NCI-H2081 treated with DMSO at 0.1 percent for 48 hours (cell line): ENCODE measurements at regions not wholly inside any gene's neighbourhood (a gene's known extent, or its start where the extent isn't known, plus 50 kb on each side); places are given as distances from the start of the nearest gene placed in this dataset.

ENCODE experiments used
- DNase-seq: peaks from one replicate; lab custom pipeline; 2025; lab: John Stamatoyannopoulos, UW

DNA sequence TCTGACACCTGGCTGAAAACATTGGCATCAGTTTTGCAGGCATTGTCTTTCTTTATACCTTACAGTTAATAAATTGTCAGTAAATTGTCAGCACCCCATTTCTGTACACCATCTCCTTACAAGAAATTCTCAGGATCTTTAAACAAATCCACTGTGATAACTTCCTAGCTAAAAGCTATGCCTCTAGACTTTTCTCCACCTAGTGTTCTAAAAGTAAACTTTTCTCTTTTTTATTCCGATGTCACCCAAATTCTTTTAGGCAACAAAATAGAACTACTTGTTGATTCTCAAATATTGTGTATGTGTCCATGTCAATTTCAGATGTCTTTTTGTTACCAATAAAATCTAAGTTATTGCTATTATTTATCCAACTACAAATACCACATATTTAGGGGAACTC is 617.4 kb upstream of the NRXN1 start:
- no peak for DNase-seq

DNA sequence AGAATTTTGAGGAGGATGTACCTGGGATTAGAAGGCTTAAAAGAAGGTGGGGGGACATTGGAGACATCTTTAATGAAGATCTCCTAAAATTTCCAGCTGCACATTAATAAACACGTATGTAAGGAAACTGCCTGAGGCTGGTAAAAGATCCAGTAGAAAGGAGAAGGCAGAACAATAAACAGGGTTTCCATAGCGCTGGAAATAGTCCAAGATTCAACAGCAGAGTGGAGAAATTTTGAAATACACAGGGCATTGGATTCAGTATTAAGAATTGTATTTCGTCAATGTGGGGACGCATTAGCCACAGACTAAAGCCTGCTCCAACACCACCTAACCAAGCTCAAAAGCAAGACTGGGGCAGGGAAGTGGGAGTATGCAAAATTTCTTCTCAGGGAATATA is 606.9 kb upstream of the NRXN1 start:
- DNase-seq: no peak

DNA sequence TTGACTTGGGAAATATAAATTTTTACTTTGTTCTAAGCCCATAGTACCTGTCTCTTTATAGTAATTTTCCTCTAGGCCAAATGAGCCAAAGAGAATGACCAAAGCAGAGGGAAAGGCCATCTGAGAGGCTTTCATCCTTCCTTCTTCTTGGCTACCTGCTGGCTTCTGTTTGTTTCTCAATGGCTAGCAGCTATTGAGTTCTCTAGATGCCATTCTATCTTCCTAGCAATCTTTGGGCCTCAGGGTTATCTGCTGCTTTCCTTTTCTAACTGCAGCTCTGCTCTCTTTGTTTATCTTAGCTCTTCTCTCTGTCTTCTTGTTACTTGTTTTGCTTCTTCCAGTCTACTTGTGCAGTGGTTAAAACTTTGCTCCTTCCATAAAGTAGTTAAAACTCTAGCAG is 601.1 kb upstream of the NRXN1 start:
- DNase-seq: no peak

DNA sequence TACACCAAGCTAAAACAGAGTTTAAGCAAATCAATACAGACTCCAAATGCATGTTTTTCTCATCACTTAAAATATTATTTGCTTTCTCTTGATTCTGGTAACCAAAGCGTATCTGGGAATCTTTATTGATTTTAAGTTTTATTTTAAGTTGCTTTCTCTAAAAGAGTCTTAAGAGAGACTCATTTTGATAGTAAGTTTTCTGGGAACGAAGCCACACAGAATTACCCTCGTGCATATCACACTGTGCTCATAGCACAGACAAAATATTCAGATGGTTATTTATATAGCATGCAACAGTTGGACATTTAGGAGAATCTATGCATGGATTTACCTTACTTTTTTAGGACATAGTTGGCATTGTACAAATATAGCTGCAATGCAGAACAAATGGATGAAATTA is 597.5 kb upstream of the NRXN1 start:
- no peak for DNase-seq

DNA sequence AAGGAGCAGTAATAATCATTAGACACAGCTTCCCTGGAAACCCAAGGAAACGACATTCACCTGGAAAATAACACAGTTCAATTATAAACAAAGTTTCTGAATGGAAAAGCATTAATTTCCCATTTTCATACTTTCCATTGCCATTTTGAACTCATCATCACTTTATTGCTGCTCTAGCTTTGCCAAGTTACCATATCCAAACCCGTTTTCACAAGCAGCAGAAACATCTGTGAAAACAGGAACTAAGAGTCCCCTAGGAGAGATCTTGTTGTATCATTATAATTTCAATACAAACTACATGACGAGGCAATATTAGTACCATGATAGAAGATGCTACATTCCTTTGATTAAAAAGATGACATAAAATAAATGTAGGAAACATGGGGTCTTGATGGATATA is 597.0 kb upstream of the NRXN1 start:
- DNase-seq: no peak

DNA sequence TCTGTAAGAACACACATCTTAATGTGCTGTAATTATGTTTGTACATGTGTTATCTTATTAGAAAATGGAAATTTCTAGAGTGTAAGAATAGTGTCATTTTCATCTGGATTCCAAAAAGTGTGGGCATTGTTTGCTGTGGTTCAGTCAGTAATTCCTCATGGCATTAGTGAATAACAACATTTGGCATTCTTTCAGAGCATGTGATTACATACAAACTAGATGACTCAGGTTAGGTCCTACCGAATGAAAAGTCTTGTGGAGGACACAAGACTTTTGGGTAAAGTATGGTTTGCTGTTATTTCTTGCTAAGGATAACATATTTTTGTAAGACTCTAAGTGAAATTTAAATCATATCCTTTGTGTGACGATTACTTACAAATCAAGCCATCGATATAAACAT is 593.1 kb upstream of the NRXN1 start:
- no peak for DNase-seq

DNA sequence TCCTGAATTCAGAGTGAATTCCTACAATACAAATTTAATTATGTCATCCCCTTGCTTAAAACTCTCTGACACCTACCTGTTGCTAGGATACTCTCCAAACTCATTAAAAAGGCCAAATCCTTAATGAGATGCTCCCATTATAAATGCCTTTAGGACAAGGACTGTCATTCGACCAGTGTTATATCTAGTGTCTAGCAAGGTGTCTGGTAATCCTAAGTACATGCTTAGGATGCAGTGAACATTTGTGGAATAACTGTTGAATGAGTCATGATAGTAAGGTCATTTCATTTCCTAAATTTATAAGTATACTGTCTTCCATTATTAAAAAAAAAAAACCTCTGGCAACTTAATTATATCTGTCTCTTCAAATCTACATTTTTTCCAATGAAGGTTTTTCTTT is 588.9 kb upstream of the NRXN1 start:
- DNase-seq: no peak

DNA sequence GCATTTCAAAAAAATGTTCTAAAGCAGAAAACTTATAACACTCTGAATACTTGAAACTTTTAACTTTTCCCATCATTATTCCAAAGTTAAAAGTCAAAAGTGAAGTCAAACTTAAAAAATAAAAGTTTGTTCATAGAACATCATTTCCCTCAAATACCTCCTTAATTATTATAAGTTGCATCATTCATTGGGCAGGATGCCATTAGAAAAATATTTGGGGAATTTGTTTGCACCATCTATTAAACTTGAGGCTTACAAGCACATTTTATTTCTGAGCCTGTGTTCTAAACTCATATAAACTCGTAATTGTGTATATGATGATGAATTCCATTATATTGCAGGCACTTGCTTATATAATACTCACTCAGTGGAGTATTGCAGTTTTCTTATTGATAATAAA is 588.0 kb upstream of the NRXN1 start:
- DNase-seq: no peak

DNA sequence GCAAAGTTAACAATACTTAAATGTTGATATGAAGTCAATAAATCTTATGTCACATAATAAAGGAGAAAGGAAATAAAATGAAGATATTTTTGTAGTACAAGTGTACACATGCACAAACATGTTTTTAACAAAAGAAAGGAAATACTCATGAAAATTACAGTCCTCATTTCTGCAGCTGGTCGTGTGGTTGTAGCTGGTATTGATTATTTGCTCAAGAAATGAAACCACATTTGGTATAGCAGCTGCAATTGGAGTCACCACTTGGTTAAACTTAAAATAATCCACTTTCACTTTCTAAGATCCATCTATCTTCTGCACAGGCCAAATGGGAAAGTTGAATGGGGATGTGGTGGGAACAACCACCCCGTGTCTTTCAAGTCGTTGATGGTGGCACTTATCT is 580.5 kb upstream of the NRXN1 start:
- no peak for DNase-seq

DNA sequence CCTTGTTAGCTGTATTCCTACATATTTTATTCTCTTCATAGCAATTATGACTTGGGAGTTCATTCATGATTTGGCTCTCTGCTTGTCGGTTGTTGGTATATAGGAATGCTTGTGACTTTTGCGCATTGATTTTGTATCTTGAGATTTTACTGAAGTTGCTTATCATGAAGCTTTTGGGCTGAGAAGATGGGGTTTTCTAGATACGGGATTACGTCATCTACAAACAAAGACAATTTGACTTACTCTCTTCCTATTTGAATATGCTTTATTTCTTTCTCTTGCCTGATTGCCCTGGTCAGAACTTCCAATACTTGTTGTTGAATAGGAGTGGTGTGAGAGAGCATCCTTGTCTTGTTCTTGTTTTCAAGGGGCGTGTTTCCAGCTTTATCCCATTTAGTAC is 569.8 kb upstream of the NRXN1 start:
- no peak for DNase-seq

DNA sequence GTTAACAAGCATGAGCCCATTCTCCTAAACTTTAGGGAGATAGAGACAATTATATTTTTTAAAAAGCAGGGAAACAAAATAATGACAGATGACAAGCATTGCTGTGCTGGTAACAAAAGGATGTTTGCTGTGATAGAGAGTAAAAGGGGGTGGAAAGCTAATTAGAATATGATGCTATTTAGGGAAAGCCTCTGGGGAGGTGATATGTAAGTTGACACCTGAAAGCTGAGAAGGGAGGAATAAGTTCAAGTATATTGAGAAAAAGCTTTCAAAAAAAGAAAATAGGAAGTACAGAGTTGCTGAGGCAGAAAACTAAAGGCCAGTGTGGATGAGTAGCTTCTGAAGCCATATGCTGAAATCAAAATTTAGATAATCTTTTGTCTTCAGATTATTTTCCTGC is 565.2 kb upstream of the NRXN1 start:
- DNase-seq: no peak

DNA sequence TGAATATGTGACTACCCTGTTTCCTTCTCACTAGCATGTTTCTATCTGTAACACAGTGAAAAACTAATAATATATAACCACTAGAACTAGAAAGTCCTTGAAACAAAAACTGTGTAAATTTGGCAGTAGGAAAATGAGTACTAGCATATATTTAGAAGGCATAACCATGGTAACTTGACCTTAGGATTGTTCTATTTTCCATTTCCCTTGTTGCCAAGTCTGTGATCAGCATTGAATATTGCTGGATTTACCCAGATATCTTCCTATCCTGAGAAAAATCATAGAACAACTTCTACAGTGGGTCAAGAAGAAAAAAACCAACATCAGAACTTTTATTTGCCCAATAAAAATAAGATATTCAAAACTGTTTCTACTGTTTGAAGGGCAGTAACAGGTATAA is 563.9 kb upstream of the NRXN1 start:
- DNase-seq: no peak

DNA sequence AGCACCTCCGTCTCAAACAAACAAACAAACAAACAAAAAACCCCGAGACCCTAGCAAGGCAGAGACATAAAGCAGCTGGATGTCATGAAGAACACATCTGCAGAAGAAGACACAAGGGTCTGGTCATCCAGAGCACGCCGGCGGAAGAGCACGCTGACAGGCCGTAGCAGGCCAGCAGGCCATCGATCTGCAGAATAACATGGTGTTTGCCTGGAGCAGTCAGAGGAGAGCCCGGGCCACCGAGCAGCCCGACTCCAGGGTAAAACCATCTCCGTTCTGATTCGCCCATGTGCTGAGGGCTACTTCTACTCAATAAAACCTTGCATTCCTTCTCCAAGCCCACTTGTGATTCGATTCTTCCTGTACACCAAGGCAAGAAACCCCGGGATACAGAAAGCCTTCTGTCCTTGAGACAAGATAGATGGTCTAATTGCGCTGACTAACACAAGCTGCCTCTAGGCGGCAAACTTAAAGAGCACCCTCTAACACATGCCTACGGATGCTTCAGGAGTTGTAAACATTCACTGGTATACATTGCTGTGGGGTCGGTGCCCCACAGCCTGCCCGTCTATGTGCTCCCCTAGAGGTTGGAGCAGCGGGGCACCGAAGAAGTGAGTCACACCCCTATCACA is 549.8 kb upstream of the NRXN1 start:
- DNase-seq: no peak

DNA sequence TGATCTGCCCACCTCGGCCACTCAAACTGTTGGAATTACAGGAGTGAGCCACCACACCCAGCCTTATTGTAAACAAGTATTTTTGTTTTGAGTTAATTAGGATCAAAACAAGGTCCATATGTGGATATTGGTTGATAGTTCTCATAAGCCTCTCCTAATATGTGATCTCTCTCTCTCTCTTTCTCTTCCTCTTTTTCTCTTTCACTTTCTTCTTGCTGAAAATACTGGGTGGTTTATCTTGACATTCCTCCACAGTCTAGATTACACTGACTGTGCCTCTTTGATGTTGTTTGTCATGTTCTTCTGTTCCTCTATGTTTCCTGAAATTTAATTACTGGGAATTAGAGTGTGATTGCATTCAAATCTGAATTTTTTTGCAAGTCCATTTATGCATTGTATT is 547.5 kb upstream of the NRXN1 start:
- no peak for DNase-seq

DNA sequence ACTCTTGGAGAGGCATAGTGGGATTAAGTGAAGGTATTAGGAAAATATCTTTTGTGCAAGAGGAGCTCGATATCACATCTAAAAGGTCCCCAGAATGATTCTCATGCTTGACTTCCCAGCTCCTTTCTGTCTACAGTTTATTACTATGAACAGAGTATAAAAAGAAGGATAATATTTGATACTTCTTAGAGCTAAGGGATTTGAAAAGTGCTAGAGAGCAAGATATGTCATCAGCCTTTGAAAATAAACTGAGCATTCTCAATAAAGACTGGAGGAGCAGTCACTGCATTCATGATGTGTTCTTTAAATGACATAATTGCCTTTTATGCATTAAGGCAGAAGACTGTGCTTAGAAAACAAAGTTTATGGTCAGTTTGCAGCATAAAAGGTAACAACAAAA is 543.2 kb upstream of the NRXN1 start:
- no peak for DNase-seq

DNA sequence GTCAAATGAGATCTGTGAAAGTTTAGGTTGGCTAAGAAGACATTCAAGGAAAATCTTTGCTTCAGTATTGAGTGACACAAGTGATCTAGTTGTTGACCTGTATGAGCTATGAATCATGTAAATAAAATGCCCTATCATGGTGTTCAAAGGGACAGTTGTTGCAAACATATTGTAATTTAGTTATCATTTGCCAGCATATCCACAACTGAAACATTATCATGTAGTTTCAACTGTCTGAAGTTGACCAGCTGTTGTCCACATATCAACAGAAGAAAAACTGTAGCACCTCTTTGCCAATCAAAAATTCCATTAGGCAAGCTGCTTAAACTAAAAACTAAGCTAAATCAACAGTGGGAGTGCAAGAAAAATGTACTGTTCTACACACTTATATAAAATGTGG is 527.1 kb upstream of the NRXN1 start:
- no peak for DNase-seq

DNA sequence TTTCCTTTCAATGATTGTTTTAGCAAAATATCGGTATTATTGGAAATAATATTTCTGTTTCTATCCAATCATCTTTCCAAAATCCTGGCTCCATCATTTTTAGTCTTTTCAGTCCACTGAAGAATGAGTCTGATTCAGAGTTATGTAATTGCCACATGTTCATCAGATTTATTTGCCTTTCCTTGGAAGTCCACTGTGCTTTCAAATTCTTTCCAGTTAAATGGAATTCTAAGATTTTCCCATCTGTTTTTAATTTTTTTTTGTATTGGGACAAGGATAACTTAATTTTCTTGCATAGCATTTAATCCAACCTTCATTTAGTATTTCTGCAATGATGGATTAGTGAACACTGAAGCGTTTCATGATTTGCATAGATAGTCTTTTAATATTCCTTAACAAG is 521.5 kb upstream of the NRXN1 start:
- no peak for DNase-seq

DNA sequence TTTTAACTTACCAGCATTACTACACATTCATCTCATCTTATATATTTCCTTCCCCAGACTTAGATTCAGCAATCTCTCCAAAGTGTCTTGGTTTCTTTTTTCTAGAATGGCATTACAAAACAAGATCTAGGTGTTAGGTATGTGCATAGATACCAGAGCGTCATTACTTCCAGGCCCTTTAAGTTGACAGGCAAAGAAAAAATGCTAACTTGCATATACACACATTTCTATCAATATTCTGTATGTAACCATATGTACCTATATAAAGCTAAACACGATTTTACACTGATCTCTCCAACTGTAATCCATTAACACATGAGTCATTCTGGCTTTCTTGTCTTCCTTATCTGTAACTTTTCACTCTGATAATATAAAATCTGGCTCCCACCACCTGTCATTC is 503.8 kb upstream of the NRXN1 start:
- no peak for DNase-seq

DNA sequence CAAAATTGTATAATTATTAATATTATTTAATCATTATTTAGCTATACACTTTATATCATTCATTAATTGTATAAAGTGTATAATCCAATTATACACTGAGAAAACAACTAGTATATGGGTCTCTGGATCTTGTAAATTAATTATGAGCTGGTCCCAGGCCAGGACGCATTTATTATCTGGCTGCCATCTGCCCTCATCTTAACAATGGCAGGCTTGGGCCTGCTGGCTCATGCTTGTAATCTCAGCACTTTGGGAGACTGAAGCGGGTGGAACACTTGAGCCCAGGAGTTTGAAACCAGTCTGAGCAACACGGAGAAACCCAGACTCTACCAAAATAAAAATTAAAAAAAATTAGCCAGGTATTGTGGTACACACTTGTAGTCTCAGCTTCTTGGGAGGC is 502.2 kb upstream of the NRXN1 start:
- DNase-seq: no peak

DNA sequence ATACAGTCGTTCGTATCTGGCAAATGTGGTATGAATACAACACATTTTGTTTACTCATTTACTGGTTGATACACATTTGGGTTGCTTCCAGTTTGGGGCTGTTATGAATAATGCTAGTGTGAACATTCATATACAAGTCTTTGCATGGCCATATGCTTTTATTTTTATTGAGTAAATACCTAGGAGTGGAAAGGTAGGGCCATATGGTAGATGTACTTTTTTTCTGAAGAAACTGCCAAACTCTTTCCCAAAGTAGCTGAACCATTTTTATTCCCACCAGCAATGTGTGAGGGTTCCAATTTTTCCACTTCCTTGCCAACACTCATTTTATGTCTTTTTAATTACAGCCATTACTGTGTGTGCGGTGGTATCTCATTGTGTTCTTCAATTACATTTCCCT is 496.2 kb upstream of the NRXN1 start:
- DNase-seq: no peak

DNA sequence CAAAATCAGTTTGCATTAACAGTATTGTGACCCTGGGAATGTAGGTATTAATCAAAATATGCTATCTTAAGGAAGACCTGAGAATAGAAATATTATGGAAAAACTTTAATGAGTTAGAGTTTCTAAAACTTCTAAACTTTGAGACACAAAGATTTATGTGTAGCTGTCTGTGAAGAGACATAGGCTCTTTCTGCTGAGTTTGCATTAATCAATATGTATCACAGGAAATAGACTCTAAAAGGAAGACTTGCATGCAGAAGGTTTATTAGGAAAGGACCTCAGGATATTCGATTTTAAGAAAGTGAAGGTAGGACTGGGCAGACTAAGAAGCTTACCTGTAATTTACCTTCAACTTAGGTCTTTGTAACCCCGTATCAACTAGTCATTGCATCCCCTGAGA is 494.8 kb upstream of the NRXN1 start:
- no peak for DNase-seq

DNA sequence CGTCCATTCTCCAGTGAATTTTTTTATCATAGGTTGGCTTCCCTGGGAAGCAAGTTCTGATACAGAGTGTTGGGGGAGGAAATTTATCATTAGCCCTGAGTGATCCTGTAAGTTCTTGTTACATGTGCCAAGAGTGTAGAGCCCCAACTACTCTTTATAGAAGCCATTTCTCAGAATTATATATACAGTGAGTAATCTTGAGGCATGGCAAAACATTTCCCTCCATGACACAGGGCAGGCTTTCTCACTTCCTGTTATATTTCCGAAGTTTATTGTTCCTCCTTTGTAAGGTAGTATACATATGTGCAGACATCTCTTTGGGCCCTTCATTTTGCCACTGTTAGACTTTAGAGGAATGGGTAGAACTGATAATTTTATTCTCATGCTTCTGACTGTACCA is 484.7 kb upstream of the NRXN1 start:
- no peak for DNase-seq

DNA sequence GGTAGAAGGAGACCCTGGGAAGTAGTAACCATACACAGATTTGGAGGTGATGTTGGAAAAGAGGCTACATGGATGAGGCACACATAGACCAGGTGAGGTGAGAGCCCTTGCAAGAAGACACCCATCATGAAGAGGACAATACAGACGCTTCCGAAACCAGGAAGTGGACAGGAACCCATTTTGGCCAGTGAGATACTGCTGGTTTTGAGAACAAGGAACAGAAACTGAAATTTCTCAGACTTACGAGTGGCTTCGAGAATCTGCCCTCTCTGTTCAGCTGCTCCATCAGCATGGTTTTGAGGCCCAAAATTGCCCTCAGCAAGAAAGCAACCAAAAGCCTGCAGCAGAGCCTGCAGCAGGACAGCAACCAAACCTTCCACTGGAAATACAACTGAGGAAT is 479.1 kb upstream of the NRXN1 start:
- no peak for DNase-seq

DNA sequence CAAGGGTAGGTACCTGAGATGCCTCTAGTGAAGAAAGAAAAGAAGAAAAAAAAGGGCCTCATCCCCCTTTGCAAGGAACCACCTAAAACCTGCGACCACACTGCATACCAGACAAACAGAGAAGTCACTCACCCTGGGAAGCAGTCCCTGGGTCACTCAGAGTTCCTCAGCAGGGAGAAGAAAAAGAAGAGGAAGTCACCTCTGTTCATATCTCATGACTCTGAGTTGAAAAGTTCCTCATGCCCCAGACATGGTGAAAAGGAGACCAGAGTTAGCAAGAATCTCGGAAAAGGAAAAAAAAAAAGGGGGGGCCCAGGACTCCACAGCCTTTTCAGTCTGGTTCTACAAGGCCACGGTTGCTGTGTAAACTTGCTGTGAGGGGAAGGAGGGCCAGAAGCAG is 478.4 kb upstream of the NRXN1 start:
- no peak for DNase-seq

DNA sequence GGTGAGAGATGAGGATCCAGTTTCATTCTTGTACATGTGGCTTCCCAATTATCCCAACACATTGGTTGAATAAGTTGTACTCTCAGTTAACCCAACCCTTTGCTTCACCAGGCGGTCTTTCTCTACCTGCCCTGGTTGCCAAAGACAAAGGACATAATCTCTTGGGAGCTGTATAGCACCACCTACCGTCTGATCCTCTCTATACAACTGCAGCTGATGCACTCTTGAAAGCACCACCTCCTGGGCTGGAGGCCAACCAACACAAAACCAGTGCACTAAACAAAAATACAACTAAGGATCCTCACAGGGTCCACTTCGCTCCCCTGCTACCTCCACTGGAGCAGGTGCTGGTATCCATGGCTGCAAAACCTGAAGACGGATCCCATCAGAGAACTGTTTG is 473.6 kb upstream of the NRXN1 start:
- no peak for DNase-seq
